ENCODE measurements at regions not wholly inside any gene's neighbourhood (a gene's known extent, or its start where the extent isn't known, plus 50 kb on each side); places are given as distances from the start of the nearest gene placed in this dataset.

GRCh38 chr1:164999146-164999545 is 357.4 kb downstream of the LMX1A start:
- ChIA-PET CTCF (no interaction called here), POLR2A (no interaction called here)
- H3K4me2 ChIP-seq = no peak overlapping the region
- no peaks in the 10 kb centered on the region for H3K4me1 ChIP-seq (ENCODE audit: control insufficient read depth in 1 of 2, insufficient read depth in 2 of 2, low read depth in 1 of 2, low read length in 1 of 2)
- TF ChIP-seq RFX5 (IDR thresholded peaks at IDR 0.05; ENCODE audit: low read length) (no peak), NRF1 (IDR thresholded peaks at IDR 0.05; ENCODE audit: low read depth, low read length) (no peak), JUND (IDR thresholded peaks at IDR 0.05) (no peak), POLR2AphosphoS5 (IDR thresholded peaks at IDR 0.05; ENCODE audit: low read depth, low read length) (no peak), GABPA (IDR thresholded peaks at IDR 0.05; ENCODE audit: low read depth) (no peak), TEAD4 (IDR thresholded peaks at IDR 0.05; ENCODE audit: borderline replicate concordance, insufficient read depth) (no peak), NFIC (IDR thresholded peaks at IDR 0.05; ENCODE audit: borderline replicate concordance) (no peak), PBX3 (IDR thresholded peaks at IDR 0.05) (no peak), RXRA (IDR thresholded peaks at IDR 0.05; ENCODE audit: borderline replicate concordance, low read depth) (no peak)
- H3K9ac ChIP-seq = no peak overlapping the region
- no peak overlapping the region for H2AFZ ChIP-seq (ENCODE audit: low read depth)
- no peaks in the 10 kb centered on the region for H3K9me3 ChIP-seq
- no peaks in the 10 kb centered on the region for H3K9me2 ChIP-seq
- no peaks in the 10 kb centered on the region for H3F3A ChIP-seq (replicated peaks; ENCODE audit: insufficient read depth)
- no peaks in the 10 kb centered on the region for H3K36me3 ChIP-seq (replicated peaks in 1 of 2; ENCODE audit: control insufficient read depth in 1 of 2, insufficient read depth in 2 of 2, low read length in 1 of 2)
- H3K27ac ChIP-seq (ENCODE audit: low read depth in 2 of 2, low read length in 1 of 2) = no peak overlapping the region
- no peak for DNase-seq
- no peaks in the 10 kb centered on the region for H3K27me3 ChIP-seq (ENCODE audit: insufficient read depth)
- no peaks in the 10 kb centered on the region for H4K20me1 ChIP-seq (ENCODE audit: insufficient read depth)
- H3K4me3 ChIP-seq (ENCODE audit: low read depth in 2 of 2, low read length in 1 of 2) = no peak overlapping the region
- 9% methylated on average over 5 of the region's 5 CpGs for WGBS (ENCODE audit: low lambda C conversion rate)
- H3K79me2 ChIP-seq (ENCODE audit: insufficient read depth) = no peaks in the 10 kb centered on the region

GRCh38 chr1:164991763-164992314 is 364.7 kb downstream of the LMX1A start:
- POLR2A ChIA-PET = no interaction called here
- 51% methylated on average over 6 of the region's 6 CpGs for WGBS (ENCODE audit: low lambda C conversion rate)
- Histone ChIP-seq H4K20me1 (ENCODE audit: insufficient read depth) (no peaks in the 10 kb centered on the region), H3K9me3 (no peaks in the 10 kb centered on the region), H3K27me3 (ENCODE audit: insufficient read depth) (no peaks in the 10 kb centered on the region), H3K4me3 (ENCODE audit: low read depth in 2 of 2, low read length in 1 of 2) (no peak overlapping the region), H3F3A (replicated peaks; ENCODE audit: insufficient read depth) (no peaks in the 10 kb centered on the region), H3K4me1 (ENCODE audit: control insufficient read depth in 1 of 2, insufficient read depth in 2 of 2, low read depth in 1 of 2, low read length in 1 of 2) (no peaks in the 10 kb centered on the region), H3K36me3 (replicated peaks in 1 of 2; ENCODE audit: control insufficient read depth in 1 of 2, insufficient read depth in 2 of 2, low read length in 1 of 2) (no peaks in the 10 kb centered on the region), H3K4me2 (no peak overlapping the region), H2AFZ (ENCODE audit: low read depth) (no peak overlapping the region), H3K79me2 (ENCODE audit: insufficient read depth) (no peaks in the 10 kb centered on the region), H3K27ac (ENCODE audit: low read depth in 2 of 2, low read length in 1 of 2) (no peak overlapping the region), H3K9me2 (no peaks in the 10 kb centered on the region), H3K9ac (no peak overlapping the region)
- DNase-seq = no peak
- CTCF ChIA-PET = no interaction called here
- TF ChIP-seq MAX (IDR thresholded peaks at IDR 0.05; ENCODE audit: low read depth) (no peak), RFX5 (IDR thresholded peaks at IDR 0.05; ENCODE audit: low read length) (no peak), YY1 (IDR thresholded peaks at IDR 0.05; ENCODE audit: low read depth) (no peak), CTCF (IDR thresholded peaks at IDR 0.05) (no peak), RCOR1 (IDR thresholded peaks at IDR 0.05; ENCODE audit: low read length) (no peak), GABPA (IDR thresholded peaks at IDR 0.05; ENCODE audit: low read depth) (no peak), FOXM1 (IDR thresholded peaks at IDR 0.05; ENCODE audit: low read depth) (no peak), RXRA (IDR thresholded peaks at IDR 0.05; ENCODE audit: borderline replicate concordance, low read depth) (no peak), EP300 (IDR thresholded peaks at IDR 0.05; ENCODE audit: borderline replicate concordance in 1 of 2, low read depth in 1 of 2, low read length in 1 of 2) (no peak), NRF1 (IDR thresholded peaks at IDR 0.05; ENCODE audit: low read depth, low read length) (no peak), ZBTB33 (IDR thresholded peaks at IDR 0.05; ENCODE audit: borderline replicate concordance, low read depth) (no peak), FOSL2 (IDR thresholded peaks at IDR 0.05; ENCODE audit: borderline replicate concordance, low read depth) (no peak), EZH2phosphoT487 (IDR thresholded peaks at IDR 0.05; ENCODE audit: borderline replicate concordance, low read depth) (no peak), SIN3A (IDR thresholded peaks at IDR 0.05; ENCODE audit: borderline replicate concordance, low read depth, low read length) (no peak), REST (IDR thresholded peaks at IDR 0.05; ENCODE audit: low read depth, low read length) (no peak)
